ENCODE measurements at regions not wholly inside any gene's neighbourhood (a gene's known extent, or its start where the extent isn't known, plus 50 kb on each side); places are given as distances from the start of the nearest gene placed in this dataset.
"Not testable (repeated sequence)": the region's sequence is repeated elsewhere in the genome, so short reads cannot be mapped to it uniquely, and the experiment has no call there.

DNA sequence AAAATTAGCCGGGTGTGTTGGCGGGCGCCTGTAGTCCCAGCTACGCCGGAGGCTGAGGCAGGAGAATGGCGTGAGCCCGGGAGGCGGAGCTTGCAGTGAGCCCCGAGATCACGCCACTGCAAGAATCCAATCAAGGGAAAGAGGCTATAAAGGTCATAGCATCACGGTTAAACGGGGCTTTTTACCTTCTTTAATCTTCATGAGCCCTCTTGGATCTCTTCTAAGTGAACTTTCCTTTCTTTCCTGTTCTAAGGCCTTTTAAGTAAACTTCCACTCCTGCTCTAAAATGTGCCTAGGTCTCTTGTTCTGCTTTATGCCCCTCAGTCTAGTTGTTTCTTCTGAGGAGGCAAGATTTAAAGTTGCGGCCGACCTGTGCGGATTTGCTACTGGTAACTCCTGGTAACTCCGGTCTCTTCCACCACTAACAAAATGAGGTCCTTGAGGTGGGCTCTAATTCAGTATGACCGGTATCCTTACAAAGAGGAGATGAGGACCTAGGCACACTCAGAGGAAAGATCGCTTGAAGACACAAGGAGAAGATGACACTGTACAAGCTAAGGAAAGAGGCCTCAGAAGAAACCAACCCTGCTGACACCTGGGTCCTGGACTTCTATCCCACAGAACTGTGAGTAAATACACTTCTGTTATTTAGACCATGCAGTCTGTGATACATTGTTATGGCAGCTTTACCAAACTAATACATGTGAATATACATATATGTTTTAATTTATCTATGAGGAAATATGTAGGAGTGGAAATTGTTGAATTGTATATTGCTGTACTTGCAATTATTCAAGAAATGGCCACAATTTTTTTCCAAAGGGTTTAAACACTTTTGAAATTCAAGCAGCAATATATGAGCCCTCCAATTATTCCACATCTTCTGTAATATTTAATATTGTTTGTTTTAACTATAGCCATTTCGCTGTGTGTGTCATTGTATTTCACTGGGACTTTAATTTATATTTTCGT lies 331.5 kb upstream of the CNTNAP2 start:
- no peak for DNase-seq

DNA sequence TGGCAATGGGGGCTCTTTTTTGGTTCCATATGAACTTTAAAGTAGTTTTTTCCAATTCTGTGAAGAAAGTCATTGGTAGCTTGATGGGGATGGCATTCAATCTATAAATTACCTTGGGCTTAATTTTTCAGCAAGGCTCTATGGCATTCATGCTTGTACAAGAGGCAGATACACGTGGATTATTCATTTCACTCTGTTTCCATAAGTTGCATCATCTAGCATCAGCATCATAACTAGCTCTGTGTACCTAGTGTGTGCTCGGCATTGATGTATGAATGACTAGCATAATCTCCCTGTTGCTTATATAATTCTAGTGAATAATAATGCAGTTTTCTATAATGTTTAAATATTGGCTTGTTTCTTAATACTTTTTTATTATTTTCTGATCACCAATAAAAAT lies 335.2 kb upstream of the CNTNAP2 start:
- not testable (repeated sequence) for DNase-seq

DNA sequence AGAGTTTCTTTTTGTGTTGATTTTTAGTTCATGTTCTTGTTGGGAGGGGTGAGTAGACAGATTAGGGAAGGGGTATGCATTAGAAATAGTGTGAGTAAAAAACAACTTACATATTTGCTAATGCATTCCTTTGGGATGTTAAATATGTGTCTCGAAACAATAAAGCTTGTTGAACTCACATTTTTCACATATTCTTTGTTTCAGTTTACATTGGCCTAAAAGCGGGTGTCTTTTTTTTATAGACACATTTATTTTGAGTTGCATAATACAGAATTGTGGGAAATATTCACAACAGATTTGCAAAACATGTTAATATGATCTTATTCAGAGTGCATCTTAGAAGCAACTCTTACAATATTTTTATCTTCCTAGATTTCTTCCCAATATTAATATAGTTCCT lies 337.5 kb upstream of the CNTNAP2 start:
- DNase-seq: no peak

DNA sequence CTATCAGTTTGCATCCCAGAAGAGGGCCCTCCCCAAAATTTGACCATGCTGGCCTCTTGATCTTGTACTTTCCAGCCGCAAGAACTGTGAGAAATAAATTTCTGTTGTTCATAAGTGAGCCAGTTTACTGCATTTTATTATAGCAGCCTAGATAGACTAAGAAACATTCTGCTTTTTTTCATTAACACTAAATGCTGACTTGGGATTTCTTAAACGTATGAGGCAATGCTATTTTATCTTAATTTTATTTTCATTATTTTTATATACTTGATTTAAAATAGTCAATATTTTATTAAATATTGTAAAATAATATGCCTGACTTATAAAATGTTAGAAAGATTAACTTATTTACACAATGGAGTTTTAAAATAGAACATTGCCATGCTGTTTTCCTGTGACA lies 341.8 kb upstream of the CNTNAP2 start:
- no peak for DNase-seq

DNA sequence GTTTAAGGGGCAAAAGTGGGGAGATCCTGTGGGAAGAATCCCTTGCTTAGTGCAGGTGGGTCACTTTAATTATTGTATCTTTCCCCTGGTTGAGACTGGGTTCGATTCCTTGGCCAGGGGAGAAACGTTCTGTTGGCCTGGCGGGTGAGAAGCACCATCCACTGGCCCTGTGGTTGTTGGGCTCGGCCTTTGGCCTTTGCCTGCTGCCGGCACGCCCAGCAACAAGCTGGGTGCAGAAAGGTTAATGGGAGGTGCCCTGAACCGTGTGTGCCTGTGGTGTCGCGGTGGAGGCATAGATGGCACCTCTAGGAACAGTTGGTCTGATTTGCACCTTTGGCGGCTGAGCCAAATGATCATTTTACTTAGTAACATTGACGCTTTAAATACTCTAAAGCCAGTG lies 363.6 kb upstream of the CNTNAP2 start:
- DNase-seq: no peak

DNA sequence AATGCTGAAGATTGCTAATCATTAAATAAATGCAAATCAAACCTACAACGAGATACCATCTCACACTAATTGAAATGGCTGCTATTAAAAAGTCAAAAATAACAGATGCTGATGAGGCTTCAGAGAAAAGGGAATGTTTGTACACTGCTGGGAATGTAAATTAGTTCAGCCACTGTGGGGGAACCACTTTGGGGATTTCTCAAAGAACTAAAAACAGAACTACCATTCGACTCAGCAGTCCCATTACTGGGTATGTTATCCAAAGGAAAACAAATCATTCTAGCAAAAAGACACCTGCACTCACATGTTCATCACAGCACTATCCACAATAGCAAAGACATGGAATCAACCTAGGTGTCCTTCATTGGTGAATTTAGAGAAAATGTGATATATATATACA lies 379.0 kb upstream of the CNTNAP2 start:
- no peak for DNase-seq

DNA sequence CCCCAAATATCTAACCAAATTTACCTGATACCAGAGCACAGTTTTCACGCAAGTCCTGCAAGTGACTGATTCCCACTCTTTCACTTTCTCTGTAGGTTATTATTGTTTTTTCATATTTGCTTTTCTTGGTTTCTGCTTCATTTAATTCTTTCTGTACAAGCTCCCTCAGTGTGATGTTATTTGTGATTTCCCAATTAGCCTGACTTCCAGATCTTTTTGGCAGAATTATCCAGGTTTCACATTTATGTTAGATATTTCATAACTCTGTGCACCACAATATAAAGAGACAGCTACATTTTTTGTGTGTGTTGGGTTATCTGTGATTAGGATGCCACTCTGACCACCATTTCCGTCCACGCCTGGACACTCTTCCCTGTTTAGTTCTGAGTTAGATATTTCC lies 381.5 kb upstream of the CNTNAP2 start:
- DNase-seq: no peak

DNA sequence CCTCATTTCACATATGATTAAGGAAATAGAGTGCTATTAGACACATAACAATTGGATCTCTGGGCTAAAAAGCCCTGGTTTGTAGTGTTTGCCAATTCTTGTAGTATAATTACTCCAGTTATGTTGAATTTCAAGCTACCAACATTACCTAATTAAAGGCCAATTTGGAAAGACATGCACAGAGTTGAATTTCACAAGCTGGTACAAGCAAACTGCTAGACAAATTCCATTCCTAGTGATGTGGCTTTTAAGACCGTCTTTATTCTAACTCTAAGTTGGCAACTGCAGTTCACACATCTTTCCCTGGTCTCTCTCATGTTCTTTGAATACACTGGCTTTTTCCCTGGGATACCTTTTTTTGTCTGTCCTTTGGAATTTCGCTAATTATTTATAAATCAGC lies 384.1 kb upstream of the CNTNAP2 start:
- no peak for DNase-seq

DNA sequence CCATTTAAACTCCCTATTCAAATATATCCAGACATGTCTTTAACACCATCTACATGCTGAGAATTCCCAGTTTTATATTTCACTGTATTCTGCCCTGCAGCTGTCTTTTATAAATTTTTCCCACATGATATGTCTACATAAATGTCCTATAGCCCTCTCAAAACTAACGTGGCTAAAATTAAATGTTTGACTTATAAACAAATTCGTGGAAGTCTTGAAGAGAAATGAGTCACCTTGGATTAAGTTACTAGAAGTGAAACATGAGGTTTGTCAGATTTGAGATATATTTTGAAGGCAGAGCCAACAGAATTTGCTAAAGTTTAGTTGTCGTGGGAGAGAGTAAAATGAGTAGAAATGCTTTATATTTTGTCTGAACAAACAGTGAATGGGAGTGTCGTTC lies 386.9 kb upstream of the CNTNAP2 start:
- no peak for DNase-seq

DNA sequence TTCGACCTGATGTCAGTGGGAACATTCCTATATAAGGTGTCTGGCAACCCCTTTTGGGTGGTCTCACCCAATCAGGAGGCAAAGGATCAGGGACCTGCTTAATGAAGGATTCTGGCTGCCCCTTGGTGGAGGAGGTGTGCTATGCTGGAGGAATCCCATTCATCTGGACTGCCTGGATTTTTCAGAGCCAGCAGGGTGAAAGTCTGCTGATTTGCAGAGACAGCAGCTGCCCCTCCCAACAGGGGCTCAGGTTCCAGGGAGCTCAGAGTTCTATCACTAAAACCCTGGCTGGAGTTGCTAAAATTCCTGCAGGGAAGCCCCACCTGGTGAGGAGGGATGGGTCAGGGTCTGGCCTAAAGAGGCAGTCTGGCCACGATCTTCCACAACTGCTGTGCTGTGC lies 398.5 kb upstream of the CNTNAP2 start:
- DNase-seq: no peak

DNA sequence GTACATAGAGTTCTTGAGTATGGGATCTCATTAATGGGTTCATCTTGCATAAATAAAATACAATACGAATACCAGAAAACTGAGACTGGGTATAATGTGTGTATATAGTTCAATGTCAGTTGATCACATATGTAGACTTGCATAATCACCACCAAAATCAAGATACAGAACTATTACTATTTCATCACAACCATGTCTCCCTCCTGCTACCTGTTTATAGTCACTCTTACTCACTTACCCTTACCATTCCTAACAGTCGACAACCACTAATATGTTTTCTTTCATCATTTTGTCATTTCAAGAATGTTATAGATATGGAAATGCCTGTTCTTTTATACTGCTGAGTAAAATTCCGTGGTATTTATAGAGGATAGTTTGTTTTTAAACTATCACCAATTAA lies 416.1 kb upstream of the CNTNAP2 start:
- no peak for DNase-seq

DNA sequence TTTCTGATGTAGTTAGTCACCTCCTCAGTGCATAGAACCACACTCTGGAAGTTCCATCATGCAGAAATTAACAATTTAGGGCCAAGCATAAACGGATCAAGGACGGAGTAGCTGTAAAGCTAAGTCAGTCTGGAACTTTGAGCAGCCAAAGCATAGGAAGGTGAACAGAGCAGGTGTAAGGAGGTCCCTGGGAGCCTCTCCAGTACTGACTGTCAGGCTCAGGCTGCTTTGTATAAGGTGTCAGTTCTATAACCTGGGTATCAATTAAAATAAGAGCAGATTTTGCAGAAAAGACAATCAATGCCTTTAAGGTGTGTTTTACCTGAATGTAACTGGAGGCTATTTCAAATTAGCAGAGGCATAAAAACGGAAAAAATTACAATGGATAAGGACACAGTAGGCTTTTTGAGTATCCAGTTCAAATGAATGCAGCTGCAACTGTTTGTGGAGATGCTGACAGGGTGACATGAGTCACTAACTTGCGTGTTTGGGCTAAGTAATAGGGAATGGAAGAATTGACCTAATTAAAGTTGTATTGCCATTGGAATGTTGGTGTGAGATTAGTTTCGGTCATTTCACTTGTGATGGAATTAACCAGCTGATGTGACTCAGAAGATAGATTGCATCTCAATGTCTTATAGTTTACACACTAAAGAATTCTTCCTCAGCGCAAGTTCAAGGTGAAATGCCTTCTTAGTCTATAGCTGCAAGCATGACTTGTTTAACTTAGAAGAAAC lies 417.9 kb upstream of the CNTNAP2 start:
- no peak for DNase-seq

DNA sequence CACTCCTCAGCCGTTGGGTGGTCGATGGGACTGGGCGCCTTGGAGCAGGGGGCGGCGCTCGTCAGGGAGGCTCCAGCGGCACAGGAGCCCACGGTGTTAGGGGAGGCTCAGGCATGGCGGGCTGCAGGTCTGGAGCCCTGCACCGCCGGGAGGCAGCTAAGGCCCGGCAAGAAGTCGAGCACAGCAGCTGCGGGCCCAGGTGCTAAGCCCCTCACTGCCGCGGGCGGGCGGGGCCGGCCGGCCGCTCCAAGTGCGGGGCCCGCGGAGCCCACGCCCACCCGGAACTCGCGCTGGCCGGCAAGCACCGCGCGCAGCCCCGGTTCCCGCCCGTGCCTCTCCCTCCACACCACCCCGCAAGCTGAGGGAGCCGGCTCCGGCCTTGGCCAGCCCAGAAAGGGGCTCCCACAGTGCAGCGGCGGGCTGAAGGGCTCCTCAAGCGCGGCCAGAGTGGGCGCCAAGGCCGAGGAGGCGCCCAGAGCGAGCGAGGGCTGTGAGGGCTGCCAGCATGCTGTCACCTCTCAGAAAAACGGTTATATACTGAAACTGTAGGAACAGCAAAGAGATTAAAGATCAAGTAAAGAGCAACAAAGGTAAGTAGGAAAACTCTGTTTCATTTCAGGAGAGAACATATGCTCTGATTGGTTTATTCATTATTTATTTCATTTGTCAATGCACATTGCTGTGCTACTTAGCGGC lies 419.0 kb upstream of the CNTNAP2 start:
- DNase-seq: not testable (repeated sequence)

DNA sequence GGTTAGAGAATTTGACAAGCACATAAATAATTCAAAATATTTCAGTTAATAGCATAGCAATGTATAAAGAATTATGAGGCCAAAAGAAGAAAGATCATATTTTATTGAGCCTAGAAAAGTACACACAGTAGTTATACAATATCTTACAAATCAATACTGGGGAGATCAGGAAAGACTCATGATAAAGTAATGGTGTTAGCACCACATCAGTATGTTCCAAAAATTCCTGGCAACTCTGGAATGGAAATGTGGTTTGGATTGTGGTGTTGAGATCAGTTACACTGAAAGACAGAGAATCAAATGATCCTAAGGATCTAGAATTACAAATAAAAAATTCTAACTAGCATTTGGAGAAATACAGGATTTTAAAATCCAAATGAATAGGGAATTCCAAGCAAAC lies 420.5 kb upstream of the CNTNAP2 start:
- no peak for DNase-seq

DNA sequence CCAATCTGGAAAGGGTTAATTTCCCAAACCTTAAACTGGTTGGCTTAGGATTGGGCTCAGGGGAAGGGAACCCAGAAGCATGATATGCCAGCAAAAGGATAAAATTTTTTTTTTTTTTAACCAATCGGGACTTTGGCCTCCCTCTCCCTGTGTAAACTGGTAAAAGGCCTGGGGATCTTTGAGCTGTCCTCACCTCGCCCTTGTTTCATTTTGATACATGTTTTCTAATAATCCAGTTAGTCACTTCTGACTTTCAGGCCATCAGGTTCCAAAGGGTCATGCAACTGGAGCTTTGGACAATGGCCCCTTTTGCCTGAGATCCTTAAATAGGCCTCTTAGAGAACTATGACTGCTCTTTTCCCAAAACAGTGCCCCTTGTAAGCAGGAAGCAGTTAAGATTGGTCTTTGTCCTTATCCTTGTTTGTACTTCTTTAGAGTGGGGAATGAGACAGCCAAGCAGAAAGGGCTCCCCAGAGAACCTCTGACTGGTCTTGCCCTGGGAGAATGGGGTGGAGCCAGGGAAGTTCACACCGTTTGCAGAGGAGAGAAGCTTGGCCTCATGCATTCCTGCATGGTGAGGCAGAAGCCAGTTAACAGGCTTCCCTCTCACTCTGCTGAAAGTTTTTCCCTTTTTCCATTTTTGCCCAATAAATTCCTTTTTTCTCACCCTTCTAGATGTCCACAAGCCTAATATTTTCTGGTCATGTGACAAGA lies 424.2 kb upstream of the CNTNAP2 start:
- no peak for DNase-seq

DNA sequence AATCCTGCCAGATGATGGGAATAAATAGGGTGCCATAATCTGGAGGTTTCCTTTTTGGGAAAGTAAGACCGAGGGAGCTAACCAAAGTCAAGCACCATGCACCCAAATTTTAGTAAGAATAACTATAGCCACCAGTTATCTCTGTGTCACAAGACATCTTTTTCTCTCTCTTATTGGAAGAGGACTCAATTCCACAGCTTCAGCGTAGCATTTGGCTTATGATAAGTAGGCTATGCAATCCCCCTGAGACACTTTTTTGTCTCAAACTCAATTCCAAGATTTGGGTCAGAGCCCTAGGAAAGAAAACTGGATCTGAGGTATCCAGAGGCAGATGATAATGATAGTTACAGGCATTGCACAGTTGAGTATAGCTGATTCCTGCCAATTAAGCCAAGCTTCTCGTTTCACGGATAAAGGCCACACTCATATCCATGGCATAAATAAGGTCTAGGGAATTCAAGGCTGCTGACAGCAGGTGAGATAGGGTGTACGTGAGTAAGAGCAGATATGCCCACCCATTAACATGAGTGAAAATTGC lies 425.2 kb upstream of the CNTNAP2 start:
- no peak for DNase-seq

DNA sequence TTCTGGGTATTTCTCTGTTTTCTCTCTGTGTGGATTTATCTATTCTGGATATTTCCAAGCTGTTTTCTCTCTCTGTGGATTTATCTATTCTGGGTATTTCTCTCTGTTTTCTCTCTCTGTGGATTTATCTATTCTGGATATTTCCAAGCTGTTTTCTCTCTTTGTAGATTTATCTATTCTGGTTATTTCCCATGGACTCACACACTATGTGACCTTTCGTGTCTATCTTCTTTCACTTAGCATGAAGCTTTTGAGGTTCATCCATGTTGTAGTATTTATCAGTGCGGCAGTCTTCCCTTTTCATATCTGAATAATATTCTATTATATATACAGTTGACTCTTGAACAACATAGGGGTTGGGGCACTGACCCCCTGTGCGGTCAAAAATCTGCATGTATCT lies 435.0 kb upstream of the CNTNAP2 start:
- DNase-seq: no peak

DNA sequence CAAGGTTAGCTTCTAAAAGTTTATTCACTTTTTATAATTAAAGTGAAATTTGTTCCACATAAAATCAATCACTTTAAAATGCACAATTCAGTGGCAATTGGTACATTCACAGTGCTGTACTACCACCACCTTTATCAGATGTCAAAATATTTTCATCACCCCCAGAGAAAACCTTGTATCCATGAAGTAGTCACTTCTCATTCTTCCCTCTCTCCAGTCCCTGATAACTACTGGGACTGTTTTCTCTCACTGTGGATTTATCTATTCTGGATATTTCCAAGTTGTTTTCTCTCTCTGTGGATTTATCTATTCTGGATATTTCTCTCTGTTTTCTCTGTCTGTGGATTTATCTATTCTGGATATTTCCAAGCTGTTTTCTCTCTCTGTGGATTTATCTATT lies 435.4 kb upstream of the CNTNAP2 start:
- no peak for DNase-seq

DNA sequence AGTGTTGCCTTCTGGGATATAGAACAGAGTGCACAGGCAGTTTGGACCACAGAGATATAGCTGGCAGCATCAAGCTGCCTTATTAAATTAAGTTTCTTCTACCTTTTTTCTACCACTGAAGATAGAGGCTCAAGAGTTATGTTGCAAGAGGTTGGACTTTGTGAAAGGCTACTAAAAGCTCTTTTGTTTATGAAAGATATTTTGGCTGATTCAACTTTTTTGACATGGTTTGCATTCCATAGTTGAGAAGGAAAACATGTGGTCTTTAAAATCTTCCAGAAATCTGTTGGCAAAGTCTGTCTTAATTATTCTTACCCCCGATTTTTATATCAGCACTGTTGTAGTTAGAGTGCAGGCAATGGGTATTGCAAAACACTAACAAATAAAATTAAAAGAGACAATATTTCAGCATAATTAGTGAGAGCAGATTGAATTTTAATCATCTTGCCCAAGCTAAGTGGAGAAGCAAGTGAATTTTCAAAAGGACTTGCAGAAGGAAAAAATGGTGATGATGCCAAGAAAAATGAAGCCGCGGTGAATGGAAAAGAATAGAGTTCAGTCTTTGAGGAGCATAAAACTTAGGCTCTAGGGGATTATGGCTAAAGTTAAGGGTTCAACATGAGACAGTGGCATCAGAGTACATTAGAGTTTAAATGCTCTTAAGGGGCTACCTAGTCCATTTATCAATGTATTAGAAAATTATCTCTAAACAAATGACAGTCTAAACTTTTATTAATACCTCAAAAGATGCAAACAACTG lies 450.9 kb upstream of the CNTNAP2 start:
- DNase-seq: no peak

DNA sequence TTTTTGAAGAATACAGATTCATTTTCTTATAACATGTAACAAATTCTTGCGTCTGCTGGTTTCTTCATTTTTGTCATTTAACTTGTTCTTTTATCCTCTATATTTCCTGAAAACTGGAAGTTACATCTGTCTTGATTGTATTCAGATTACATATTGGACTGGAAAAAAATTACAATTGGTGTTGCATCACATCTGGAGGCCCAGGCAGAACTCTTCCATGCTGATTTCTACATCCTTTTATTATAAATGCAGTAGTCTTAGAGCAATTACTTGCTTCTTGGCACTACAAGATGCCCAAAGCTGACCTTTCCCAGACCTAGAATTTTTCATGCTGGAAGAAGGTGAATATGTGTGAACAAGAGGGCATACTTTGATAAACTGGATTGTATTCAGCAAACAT lies 460.9 kb upstream of the CNTNAP2 start:
- DNase-seq: no peak

DNA sequence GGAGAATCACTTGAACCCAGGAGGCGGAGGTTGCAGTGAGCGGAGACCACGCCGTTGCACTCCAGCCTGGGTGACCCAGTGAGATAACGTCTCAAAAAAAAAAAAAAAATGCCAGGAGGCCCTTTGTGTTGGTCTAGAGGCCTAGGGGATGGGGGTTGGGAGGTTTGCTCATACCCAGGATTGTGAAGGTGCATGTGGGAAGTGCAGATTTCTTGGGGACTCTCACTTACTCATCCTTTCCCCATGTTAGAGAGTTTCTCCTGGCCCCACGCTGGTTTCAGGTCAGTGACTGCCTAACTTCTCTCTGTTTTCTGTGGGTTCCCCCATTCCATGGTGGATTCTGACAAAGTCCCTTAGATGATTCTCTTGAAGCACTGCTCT lies 471.5 kb upstream of the CNTNAP2 start:
- DNase-seq: no peak
